Activated CD8-positive, alpha-beta memory T cell treated with anti-CD3 and anti-CD28 coated beads, Interleukin-2, amount 50 U/mL, for 1 hour (primary cell): ENCODE measurements at regions not wholly inside any gene's neighbourhood (a gene's known extent, or its start where the extent isn't known, plus 50 kb on each side); places are given as distances from the start of the nearest gene placed in this dataset.
"Not testable (repeated sequence)": the region's sequence is repeated elsewhere in the genome, so short reads cannot be mapped to it uniquely, and the experiment has no call there.

Experiments
- DNase-seq: peaks from one replicate; pipeline ENCODE4 v3.0.0-alpha.2; 2020; ENCODE audit errors: extremely low read depth

DNA sequence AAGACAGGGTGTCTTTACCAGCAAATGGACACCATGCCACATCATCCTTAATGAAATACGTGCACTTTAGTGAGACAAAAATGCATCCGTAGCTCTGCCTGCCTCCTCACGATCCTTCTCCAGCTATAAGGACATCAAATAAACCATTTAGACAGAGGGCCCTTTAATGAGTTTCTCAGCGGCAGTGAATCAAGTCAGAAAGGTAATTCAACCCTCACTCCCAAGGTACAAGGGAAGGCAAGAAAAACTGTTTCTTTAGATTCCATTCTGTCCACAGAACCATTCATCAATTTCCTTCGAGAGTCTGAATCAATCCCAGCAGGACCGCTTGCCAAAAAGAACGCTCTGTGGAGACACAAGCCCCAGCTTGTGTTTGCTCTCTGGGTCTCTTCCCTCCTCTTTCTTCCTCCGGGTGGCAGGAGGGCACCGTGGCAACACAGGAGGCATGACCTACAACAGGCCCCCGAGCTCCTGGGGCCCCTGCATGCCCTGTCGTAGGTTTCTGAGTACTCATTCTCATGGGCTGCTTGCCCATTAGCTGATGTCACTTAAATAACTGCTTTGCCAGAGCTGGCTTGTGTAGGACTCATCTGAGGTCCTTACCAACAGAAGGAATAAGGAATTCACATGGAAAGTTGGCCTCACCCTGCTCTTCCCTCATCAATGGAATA lies 297.8 kb upstream of the PRKCQ start:
- no peak for DNase-seq

- no peak for DNase-seq
Measured at GRCh38 chr10:6877336-6877721, 297.3 kb upstream of the PRKCQ start.

- DNase-seq = no peak
Measured at GRCh38 chr10:6875269-6875865, 295.3 kb upstream of the PRKCQ start.

GRCh38 chr10:6871128-6871527 lies 291.1 kb upstream of the PRKCQ start:
- no peak for DNase-seq

DNA sequence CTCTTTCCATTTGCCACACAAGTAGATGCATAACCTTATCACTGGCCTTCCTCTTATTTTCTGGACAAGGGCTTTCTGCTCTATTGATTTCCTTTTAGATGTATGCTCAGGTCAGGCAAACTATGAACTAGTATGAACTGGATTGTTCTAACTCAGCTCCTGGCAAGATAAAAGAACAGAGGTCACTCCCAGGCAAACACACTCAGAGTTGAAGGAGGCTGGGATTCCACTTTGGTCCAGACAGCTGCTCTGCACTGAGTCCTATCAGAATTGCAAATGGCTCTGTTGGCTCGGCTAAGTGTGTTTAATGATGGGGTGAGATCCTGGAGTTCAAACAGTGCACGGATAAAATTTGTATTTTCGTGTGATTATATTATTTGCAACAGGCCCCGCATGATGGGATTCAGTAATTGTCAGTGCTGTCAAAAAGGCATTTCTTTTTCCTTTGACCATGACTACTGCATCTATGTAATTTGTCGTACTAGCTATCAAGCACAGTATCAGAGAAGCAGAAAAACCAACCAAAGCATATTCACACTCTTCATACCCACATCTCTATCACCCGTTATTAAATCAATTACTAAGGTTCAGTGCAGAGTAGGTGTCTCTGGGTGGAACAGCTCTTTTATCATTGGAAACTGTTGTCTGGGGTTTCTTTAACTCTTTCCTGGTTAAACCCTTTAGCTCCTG lies 288.1 kb upstream of the PRKCQ start:
- DNase-seq = no peak

DNA sequence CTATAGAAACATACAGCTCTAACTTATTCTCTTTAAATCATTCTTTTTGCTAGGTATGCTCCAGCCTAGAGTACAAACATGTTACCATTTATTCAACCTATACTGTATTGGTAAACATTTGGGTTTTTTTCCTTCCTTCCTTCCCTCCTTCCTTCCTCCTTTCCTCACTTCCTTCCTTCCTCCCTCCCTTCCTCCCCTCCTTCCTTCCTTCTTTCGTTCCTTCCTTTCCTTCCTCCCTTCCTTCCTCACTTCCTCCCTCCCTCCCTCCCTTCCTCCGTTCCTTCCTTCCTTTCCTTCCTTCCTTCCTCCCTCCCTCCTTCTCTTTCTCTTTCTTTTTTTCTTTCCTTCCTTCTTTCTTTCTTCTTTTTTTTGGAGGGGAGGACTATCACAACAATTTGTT lies 286.7 kb upstream of the PRKCQ start:
- DNase-seq = no peak

- DNase-seq = no peak
Measured at GRCh38 chr10:6864142-6864541, 284.1 kb upstream of the PRKCQ start.

DNA sequence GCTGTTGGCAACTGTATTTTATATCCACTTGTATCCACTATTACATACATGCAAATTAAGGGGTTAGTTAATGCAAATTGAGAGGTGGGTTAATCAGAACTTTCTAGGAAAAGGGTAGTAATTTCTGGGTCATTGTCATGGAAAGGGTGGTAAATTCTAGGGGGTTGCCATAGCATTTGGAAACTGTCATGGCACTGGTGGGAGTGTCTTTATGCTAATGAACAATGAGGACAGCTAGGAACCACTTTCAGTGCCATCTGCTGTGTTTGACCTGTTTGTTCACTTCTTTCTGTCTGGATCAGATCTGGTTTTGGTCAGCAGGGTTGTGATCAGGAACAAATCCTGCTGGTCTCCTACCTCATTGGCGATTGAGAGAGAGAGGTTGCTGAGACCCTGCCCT lies 283.3 kb upstream of the PRKCQ start:
- DNase-seq = no peak

DNA sequence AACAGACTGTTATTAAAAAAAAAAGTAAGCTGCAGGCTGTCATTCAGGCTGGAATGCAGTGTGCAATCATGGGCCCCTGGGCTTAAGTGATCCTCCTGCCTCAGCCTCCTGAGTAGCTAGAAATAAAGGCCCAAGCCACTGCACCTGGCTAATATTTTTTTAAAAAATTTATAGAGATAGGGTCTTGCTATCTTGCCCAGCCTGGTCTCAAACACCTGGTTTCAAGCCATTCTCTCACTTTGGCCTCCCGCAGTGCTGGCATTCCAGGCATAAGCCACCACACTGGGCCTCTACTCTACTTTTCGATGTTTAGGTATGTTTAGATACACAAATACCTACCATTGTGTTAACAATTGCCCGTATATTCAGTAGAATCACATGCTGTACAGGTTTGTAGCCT lies 270.4 kb upstream of the PRKCQ start:
- DNase-seq = no peak

GRCh38 chr10:6847561-6847960 lies 267.5 kb upstream of the PRKCQ start:
- no peak for DNase-seq

GRCh38 chr10:6843894-6844650 lies 264.0 kb upstream of the PRKCQ start:
- DNase-seq = no peak

- no peak for DNase-seq
Measured at GRCh38 chr10:6843481-6843881, 263.4 kb upstream of the PRKCQ start.

DNA sequence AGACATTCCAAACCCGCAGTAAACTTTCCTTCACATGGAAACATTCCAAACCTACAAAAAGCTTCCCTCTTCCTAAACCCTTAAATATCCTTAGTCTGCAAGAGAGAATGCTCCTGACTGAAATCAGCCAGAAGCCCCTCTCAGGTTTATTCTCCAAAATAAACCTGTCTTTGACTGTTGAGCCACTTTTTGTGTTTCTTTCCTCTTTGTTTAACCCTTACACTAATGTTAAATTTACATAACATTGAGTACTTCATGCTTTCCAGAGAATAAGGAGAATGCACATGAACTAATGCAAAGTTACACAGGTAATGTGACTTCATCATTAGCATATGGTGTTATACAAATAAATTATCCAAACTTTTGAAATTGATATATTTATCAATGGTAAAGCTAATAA lies 262.6 kb upstream of the PRKCQ start:
- DNase-seq = no peak

GRCh38 chr10:6841761-6842160 lies 261.7 kb upstream of the PRKCQ start:
- DNase-seq = no peak

- no peak for DNase-seq
Measured at GRCh38 chr10:6840766-6841165, 260.7 kb upstream of the PRKCQ start.

DNA sequence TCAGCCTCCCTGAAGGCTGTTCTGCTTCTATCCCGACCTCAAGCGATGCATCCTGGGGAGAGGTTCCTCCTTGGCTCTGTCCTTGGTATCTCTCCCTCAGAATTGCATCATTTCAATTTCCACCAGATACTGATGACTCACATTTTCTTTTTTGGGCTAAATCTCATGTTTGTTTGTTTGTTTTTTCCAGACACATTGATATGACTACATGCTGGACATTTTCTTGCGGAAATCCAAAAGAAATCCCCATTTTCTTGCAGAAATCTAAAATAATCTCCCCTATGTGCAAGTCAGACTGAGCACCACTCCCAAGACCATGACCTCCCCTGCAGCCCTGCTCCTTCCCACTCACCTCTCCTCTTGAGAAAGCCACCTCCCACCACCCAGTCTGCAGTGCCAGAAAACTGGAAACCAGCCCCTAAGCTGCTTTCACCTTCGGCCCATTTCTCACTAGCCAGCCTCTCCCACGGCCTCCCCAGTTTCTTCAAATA lies 260.2 kb upstream of the PRKCQ start:
- DNase-seq = no peak

DNA sequence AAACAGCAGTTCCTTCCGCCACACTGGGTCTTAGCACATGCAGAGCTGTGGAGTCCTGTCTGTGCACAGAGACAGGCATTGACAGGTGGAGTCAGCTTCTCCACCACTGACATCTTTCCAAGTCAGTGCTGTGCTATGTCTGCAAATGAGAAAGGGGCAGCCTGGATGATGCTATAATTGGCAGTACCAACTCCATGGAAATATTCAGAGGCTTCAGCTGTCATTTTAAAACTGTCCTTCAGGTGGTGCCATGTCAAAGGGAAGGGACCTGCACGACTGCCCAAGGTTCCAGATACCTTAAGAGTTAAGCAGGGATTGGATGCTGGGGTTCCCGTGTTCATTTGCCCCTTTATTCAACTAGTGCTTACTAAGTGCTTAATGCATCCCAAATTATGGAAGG lies 258.0 kb upstream of the PRKCQ start:
- DNase-seq = no peak

GRCh38 chr10:6833458-6834011 lies 253.5 kb upstream of the PRKCQ start:
- DNase-seq = no peak

GRCh38 chr10:6830981-6831380 lies 250.9 kb upstream of the PRKCQ start:
- not testable (repeated sequence) for DNase-seq

DNA sequence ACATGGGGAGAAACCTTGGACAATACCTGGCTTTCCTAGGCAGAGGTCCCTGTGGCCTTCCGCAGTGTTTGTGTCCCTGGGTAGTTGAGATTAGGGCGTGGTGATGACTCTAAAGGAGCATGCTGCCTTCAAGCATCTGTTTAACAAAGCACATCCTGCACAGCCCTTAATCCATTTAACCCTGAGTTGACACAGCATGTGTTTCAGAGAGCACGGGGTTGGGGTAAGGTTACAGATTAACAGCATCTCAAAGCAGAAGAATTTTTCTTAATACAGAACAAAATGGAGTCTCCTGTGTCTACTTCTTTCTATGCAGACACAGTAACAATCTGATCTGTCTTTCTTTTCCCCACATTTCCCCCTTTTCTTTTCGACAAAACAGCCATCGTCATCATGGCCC lies 244.7 kb upstream of the PRKCQ start:
- DNase-seq = not testable (repeated sequence)

- no peak for DNase-seq
Measured at GRCh38 chr10:6823770-6824169, 243.7 kb upstream of the PRKCQ start.

GRCh38 chr10:6819301-6819700 lies 239.2 kb upstream of the PRKCQ start:
- no peak for DNase-seq
